H1 (cell line): ENCODE measurements at regions not wholly inside any gene's neighbourhood (a gene's known extent, or its start where the extent isn't known, plus 50 kb on each side); places are given as distances from the start of the nearest gene placed in this dataset.
"Not testable (repeated sequence)": the region's sequence is repeated elsewhere in the genome, so short reads cannot be mapped to it uniquely, and the experiment has no call there.

Experiments
- CTCF ChIA-PET: fragments of 300-600 bp; sonication (Branson Sonifier 250); formaldehyde crosslinking; loops from one replicate; lab custom pipeline; 2021; ENCODE audit not compliant: partially characterized antibody; lab: Charles Lee
- POLR2A ChIA-PET: fragments of 300-600 bp; sonication (Branson Sonifier 250); formaldehyde crosslinking; loops from one replicate; lab custom pipeline; 2021; ENCODE audit warnings: inconsistent platforms; ENCODE audit not compliant: partially characterized antibody; lab: Charles Lee
- DNase-seq, 2 experiments: peaks; one replicate each; pipeline versions ENCODE4 v3.0.0 to v3.0.0-alpha.2; 2010 to 2022; ENCODE audit warnings: low spot score in 2 of 2, low read depth in 1 of 2, mixed read lengths in 1 of 2
- FAIRE-seq: peaks from 2 replicates; lab custom pipeline; 2011; peaks lifted over from hg19 to GRCh38; lab: Jason Lieb, UNC
- H2AFZ ChIP-seq: 2 replicates; pipeline ENCODE4 v1.8.1; 2012; ENCODE audit warnings: low read length, inconsistent platforms
- H2AK5ac ChIP-seq: 2 replicates; pipeline ENCODE4 v1.6.1; 2013; ENCODE audit warnings: low read depth, low read length
- H2BK120ac ChIP-seq: replicated peaks from 2 replicates; pipeline ENCODE3; 2013; ENCODE audit warnings: low read depth, low read length, inconsistent platforms
- H2BK12ac ChIP-seq: 2 replicates; pipeline ENCODE4 v1.6.1; 2013; ENCODE audit warnings: low read depth, low read length
- H2BK15ac ChIP-seq: 2 replicates; pipeline ENCODE4 v1.6.1; 2013; ENCODE audit warnings: low read length
- H2BK20ac ChIP-seq: 2 replicates; pipeline ENCODE4 v1.6.1; 2013; ENCODE audit warnings: low read length
- H2BK5ac ChIP-seq: 2 replicates; pipeline ENCODE4 v1.6.1; 2013; ENCODE audit warnings: low read depth, low read length
- H3K14ac ChIP-seq: 2 replicates; pipeline ENCODE4 v1.6.1; 2013; ENCODE audit warnings: inconsistent platforms; ENCODE audit not compliant: insufficient read length
- H3K18ac ChIP-seq: 2 replicates; pipeline ENCODE4 v1.6.1; 2013; ENCODE audit warnings: low read length; ENCODE audit errors: extremely low read depth
- H3K23ac ChIP-seq: 2 replicates; pipeline ENCODE4 v1.6.1; 2013; ENCODE audit warnings: inconsistent platforms; ENCODE audit not compliant: insufficient read length
- H3K23me2 ChIP-seq: 2 replicates; pipeline ENCODE4 v1.6.1; 2013; ENCODE audit warnings: low read depth, low read length
- H3K27ac ChIP-seq: 2 replicates; pipeline ENCODE4 v1.6.1; 2011; ENCODE audit warnings: low read depth, low read length, inconsistent platforms
- H3K27me3 ChIP-seq, 4 experiments: replicated peaks in 1 of 4; 1 replicate in 1 of 4; 2 replicates in 3 of 4; pipeline versions ENCODE4 v1.6.1 to v1.8.1; 2011 to 2013; ENCODE audit warnings: low read length in 3 of 4, mild to moderate bottlenecking in 3 of 4, inconsistent platforms in 2 of 4, mixed read lengths in 2 of 4, moderate library complexity in 1 of 4; ENCODE audit not compliant: control insufficient read depth in 3 of 4, insufficient read depth in 3 of 4; ENCODE audit errors: extremely low read depth in 1 of 4
- H3K36me3 ChIP-seq, 4 experiments: 2 replicates each; pipeline versions ENCODE4 v1.6.1 to v1.8.1; 2011 to 2013; ENCODE audit warnings: mild to moderate bottlenecking in 4 of 4, low read length in 3 of 4, moderate library complexity in 2 of 4, control low read depth in 1 of 4, inconsistent platforms in 1 of 4; ENCODE audit not compliant: insufficient read depth in 4 of 4, control insufficient read depth in 2 of 4
- H3K4ac ChIP-seq: replicated peaks from 2 replicates; pipeline ENCODE3; 2013; ENCODE audit warnings: low read length, low read depth, mixed read lengths, inconsistent platforms; ENCODE audit not compliant: insufficient read length
- H3K4me1 ChIP-seq, 4 experiments: replicated peaks in 1 of 4; 1 replicate in 1 of 4; 2 replicates in 3 of 4; pipeline versions ENCODE4 v1.6.1 to v1.8.1; 2011 to 2013; ENCODE audit warnings: low read length in 3 of 4, inconsistent platforms in 2 of 4, mixed read lengths in 1 of 4; ENCODE audit not compliant: insufficient read depth in 4 of 4, control insufficient read depth in 3 of 4
- H3K4me2 ChIP-seq, 2 experiments: 2 replicates each; pipeline versions ENCODE4 v1.6.1 to v1.8.1; 2011 to 2013; ENCODE audit warnings: low read depth in 2 of 2, low read length in 2 of 2, control low read depth in 1 of 2, inconsistent platforms in 1 of 2, mild to moderate bottlenecking in 1 of 2; ENCODE audit not compliant: insufficient read depth in 1 of 2
- H3K4me3 ChIP-seq, 4 experiments: fragments of 200-600, 300-600 bp in 1 of 4; sonication (generic), shearing (Covaris generic), sonication (Bioruptor Twin) in 1 of 4; 2 replicates each; pipeline versions ENCODE4 v1.5.1 to v1.8.1; 2011 to 2016; ENCODE audit warnings: low read length in 4 of 4, low read depth in 3 of 4, control low read depth in 2 of 4, inconsistent platforms in 2 of 4, mild to moderate bottlenecking in 2 of 4, mixed read lengths in 1 of 4, moderate library complexity in 1 of 4; ENCODE audit not compliant: insufficient read depth in 2 of 4; ENCODE audit errors: extremely low read depth in 1 of 4
- H3K56ac ChIP-seq: replicated peaks from 2 replicates; pipeline ENCODE3; 2013; ENCODE audit warnings: low read depth, mild to moderate bottlenecking, mixed read lengths, low read length, inconsistent platforms; ENCODE audit not compliant: insufficient read length
- H3K79me1 ChIP-seq: 2 replicates; pipeline ENCODE4 v1.6.1; 2013; ENCODE audit warnings: low read depth, low read length, control low read depth
- H3K79me2 ChIP-seq, 2 experiments: 2 replicates each; pipeline versions ENCODE4 v1.6.1 to v1.8.1; 2012 to 2013; ENCODE audit warnings: low read length in 2 of 2, mild to moderate bottlenecking in 2 of 2, inconsistent platforms in 1 of 2; ENCODE audit not compliant: insufficient read depth in 2 of 2, control insufficient read depth in 1 of 2
- H3K9ac ChIP-seq, 4 experiments: replicated peaks in 1 of 4; 1 replicate in 1 of 4; 2 replicates in 3 of 4; pipeline versions ENCODE4 v1.6.1 to v1.8.1; 2011 to 2013; ENCODE audit warnings: low read depth in 3 of 4, low read length in 3 of 4, control low read depth in 2 of 4, mild to moderate bottlenecking in 2 of 4, moderate library complexity in 2 of 4, inconsistent platforms in 1 of 4; ENCODE audit errors: extremely low read depth in 1 of 4
- H3K9me3 ChIP-seq, 2 experiments: 2 replicates each; pipeline versions ENCODE4 v1.6.1 to v1.8.1; 2012 to 2013; ENCODE audit warnings: mild to moderate bottlenecking in 2 of 2, moderate library complexity in 2 of 2, control low read depth in 1 of 2, inconsistent platforms in 1 of 2, low read depth in 1 of 2, low read length in 1 of 2, mixed read lengths in 1 of 2; ENCODE audit not compliant: insufficient read depth in 2 of 2
- H4K20me1 ChIP-seq, 2 experiments: replicated peaks in 1 of 2; 2 replicates each; pipeline versions ENCODE3 to v1.8.1; 2011 to 2013; ENCODE audit warnings: inconsistent platforms in 2 of 2, low read length in 2 of 2, mild to moderate bottlenecking in 1 of 2; ENCODE audit not compliant: insufficient read depth in 2 of 2, control insufficient read depth in 1 of 2
- H4K5ac ChIP-seq: 2 replicates; pipeline ENCODE4 v1.6.1; 2013; ENCODE audit warnings: low read length, low read depth, mixed read lengths, inconsistent platforms; ENCODE audit not compliant: insufficient read length
- H4K8ac ChIP-seq: 2 replicates; pipeline ENCODE4 v1.8.0; 2013; ENCODE audit warnings: mild to moderate bottlenecking, moderate library complexity, low read length, inconsistent platforms; ENCODE audit not compliant: insufficient read depth; ENCODE audit errors: extremely low read depth
- H4K91ac ChIP-seq: replicated peaks from 2 replicates; pipeline ENCODE3; 2013; ENCODE audit warnings: low read length, mixed read lengths, inconsistent platforms; ENCODE audit not compliant: insufficient read length
- WGBS, 2 experiments: shearing (Covaris generic) in 1 of 2; methylation state at CpG; one replicate each; pipeline versions ENCODE4 v1.1.6 to v1.1.7; 2013 to 2015; ENCODE audit warnings: low lambda C conversion rate in 2 of 2, mixed read lengths in 2 of 2, inconsistent platforms in 1 of 2, low coverage in 1 of 2, missing lambda C conversion rate in 1 of 2; ENCODE audit not compliant: insufficient replicate concordance in 2 of 2, insufficient coverage in 1 of 2, insufficient read length in 1 of 2; ENCODE audit errors: extremely low coverage in 1 of 2, missing lambda C conversion rate in 1 of 2; 5-methylcytosine and 5-hydroxymethylcytosine counted together

- H4K91ac ChIP-seq, H2AK5ac ChIP-seq, H2BK20ac ChIP-seq, H3K56ac ChIP-seq, H3K23ac ChIP-seq, H3K79me1 ChIP-seq, H3K18ac ChIP-seq, H2BK120ac ChIP-seq, H3K27me3 ChIP-seq, H3K4me1 ChIP-seq, H2AFZ ChIP-seq, H3K4me3 ChIP-seq, H3K27ac ChIP-seq, DNase-seq, POLR2A ChIA-PET, H2BK15ac ChIP-seq, H2BK5ac ChIP-seq, H3K23me2 ChIP-seq, H3K14ac ChIP-seq, H4K8ac ChIP-seq, H3K9ac ChIP-seq, H3K36me3 ChIP-seq, H3K4me2 ChIP-seq, H4K20me1 ChIP-seq, H4K5ac ChIP-seq, H2BK12ac ChIP-seq, H3K9me3 ChIP-seq, H3K4ac ChIP-seq, FAIRE-seq, H3K79me2 ChIP-seq: not testable (repeated sequence)
- CTCF ChIA-PET = interaction anchor here (0.6 kb wide), 1 partner anchor 212 kb away, joined by 3 read pairs; no protein-coding TSS in a partner anchor
- WGBS, 2 experiments = 90% methylated on average over 3 of the region's 3 CpGs; no CpG with 5 or more reads in 1 of the 2 experiments
Observed at GRCh38 chr11:98424773-98425172, 596.0 kb upstream of the CNTN5 start.
